Adrenal gland (tissue), 9 donors: ENCODE measurements at regions not wholly inside any gene's neighbourhood (a gene's known extent, or its start where the extent isn't known, plus 50 kb on each side); places are given as distances from the start of the nearest gene placed in this dataset.

Source experiments
- DNase-seq, 7 donors: peaks; one replicate each; pipeline ENCODE4 v3.0.0-alpha.2; 2019 to 2020
- H3K27ac ChIP-seq, 5 donors: fragments of 200-600 bp; sonication (generic) in 4 of 5; 1 replicate in 3 of 5; 2 replicates in 2 of 5; pipeline versions ENCODE4 v1.5.1 to v1.8.0; 2016 to 2020; ENCODE audit warnings: mild to moderate bottlenecking in 1 of 5
- H3K27me3 ChIP-seq: fragments of 200-600 bp; 2 replicates; pipeline ENCODE4 v1.8.0; 2021
- H3K36me3 ChIP-seq, 2 donors: fragments of 200-600 bp; replicated peaks in 1 of 2; 1 replicate in 1 of 2; 2 replicates in 1 of 2; pipeline versions ENCODE4 v1.5.1 to v1.8.0; 2018 to 2022
- H3K4me1 ChIP-seq, 2 donors: fragments of 200-600 bp; replicated peaks in 1 of 2; 1 replicate in 1 of 2; 2 replicates in 1 of 2; pipeline versions ENCODE4 v1.5.1 to v1.8.0; 2018 to 2021
- H3K4me3 ChIP-seq, 4 donors: fragments of 200-600 bp; sonication (generic) in 3 of 4; one replicate each; pipeline ENCODE4 v1.5.1; 2016 to 2018
- H3K9me3 ChIP-seq, 3 donors: fragments of 200-600 bp; sonication (generic) in 1 of 3; replicated peaks in 1 of 3; 1 replicate in 2 of 3; 2 replicates in 1 of 3; pipeline versions ENCODE4 v1.5.1 to v1.8.0; 2016 to 2021
- POLR2A ChIP-seq, 2 donors: fragments of 450-650 bp; IDR thresholded peaks; one replicate each; pipeline ENCODE4 v1.6.1; 2017; ENCODE audit warnings: antibody characterized with exemption in 2 of 2, mild to moderate bottlenecking in 2 of 2, moderate library complexity in 1 of 2
- WGBS, 4 donors: extraction: QIAGEN DNeasy Blood & Tissue Kit in 2 of 4; methylation state at CpG; one replicate each; pipeline versions ENCODE4 v1.1.5 to v1.1.7; 2013 to 2017; 5-methylcytosine and 5-hydroxymethylcytosine counted together
- intact Hi-C, 2 donors: fragments of 100-400 bp; cut with DNase I; formaldehyde crosslinking; loops; one replicate each; pipeline versions ENCODE4 v1.14.1 to v1.15.0; 2022 to 2023
- microRNA-seq, 3 donors: library from miRNA; unstranded; fragments of <30 nt; microRNA quantifications; one replicate each; pipeline ENCODE4, GENCODE V29; 2017 to 2020
- small RNA-seq, 2 donors: library from RNA; depleted of rRNA; stranded (forward); fragments of <200 nt; gene quantifications; one replicate each; pipeline ENCODE3, GENCODE V24; 2016
- TF ChIP-seq, protein P1 (sequence below), 6 experiments: fragments of 450-650 bp in 4 of 6; fragments of 200-600 bp in 2 of 6; sonication (generic) in 1 of 6; IDR thresholded peaks; 1 replicate in 5 of 6; 2 replicates in 1 of 6; pipeline versions ENCODE4 v1.5.1 to v1.8.0; 2016 to 2021; ENCODE audit warnings: antibody characterized with exemption in 6 of 6, mild to moderate bottlenecking in 2 of 6, moderate library complexity in 1 of 6
- donor health status: healthy with polysubstance abuse.
- donor health status: Bipolar disorder and iron deficiency.
- donor health status: DM: yes; HTN: yes; CAD: no.
- donor health status: DM: no; HTN: no; CAD: no.
- donor health status: DM: no; HTN: no; CAD: no.

DNA sequence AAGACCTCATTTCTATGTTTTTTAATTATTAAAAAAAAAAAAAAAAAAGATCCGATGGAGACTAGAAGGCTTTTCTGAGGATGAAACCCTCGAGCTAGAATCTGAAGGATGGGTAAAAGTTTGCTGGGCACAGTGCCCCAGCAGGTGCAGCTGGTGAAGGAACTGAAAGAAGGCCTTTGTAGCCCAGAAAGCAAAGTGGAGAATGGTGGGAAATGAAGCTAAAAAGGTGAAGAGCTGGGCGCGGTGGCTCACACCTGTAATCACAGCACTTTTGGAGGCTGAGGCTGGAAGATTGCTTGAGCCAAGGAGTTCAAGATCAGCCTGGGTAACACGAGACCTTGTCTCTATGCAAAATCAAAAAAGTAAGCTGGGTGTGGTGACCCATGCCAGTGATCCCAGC is 50.3 kb upstream of the SEC14L1 start:
- Histone ChIP-seq H3K4me3 (no peak overlapping the region), H3K27ac (no peak overlapping the region)
- no peak for TF ChIP-seq POLR2A (IDR thresholded peaks at IDR 0.05)
- TF ChIP-seq, protein P1, sequence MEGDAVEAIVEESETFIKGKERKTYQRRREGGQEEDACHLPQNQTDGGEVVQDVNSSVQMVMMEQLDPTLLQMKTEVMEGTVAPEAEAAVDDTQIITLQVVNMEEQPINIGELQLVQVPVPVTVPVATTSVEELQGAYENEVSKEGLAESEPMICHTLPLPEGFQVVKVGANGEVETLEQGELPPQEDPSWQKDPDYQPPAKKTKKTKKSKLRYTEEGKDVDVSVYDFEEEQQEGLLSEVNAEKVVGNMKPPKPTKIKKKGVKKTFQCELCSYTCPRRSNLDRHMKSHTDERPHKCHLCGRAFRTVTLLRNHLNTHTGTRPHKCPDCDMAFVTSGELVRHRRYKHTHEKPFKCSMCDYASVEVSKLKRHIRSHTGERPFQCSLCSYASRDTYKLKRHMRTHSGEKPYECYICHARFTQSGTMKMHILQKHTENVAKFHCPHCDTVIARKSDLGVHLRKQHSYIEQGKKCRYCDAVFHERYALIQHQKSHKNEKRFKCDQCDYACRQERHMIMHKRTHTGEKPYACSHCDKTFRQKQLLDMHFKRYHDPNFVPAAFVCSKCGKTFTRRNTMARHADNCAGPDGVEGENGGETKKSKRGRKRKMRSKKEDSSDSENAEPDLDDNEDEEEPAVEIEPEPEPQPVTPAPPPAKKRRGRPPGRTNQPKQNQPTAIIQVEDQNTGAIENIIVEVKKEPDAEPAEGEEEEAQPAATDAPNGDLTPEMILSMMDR (IDR thresholded peaks at IDR 0.05): no peak

More for the DNA sequence above, 50.3 kb upstream of the SEC14L1 start:
- no peaks in the 10 kb centered on the region for H3K27me3 ChIP-seq
- peaks cover 8 to 25% of the 10 kb centered on the region in 2 donors for H3K4me1 ChIP-seq
- H3K9me3 ChIP-seq: no peaks in the 10 kb centered on the region
- WGBS, 4 donors: 77 to 86% (median 81%) methylated on average over 5 of the region's 5 CpGs
- peaks cover 0 to 56% of the 10 kb centered on the region in 2 donors for H3K36me3 ChIP-seq
- DNase-seq: no peak
- intact Hi-C loops: loop anchor here (5.0 to 10.0 kb wide), 3 partner anchors 54 to 122 kb away; partner anchors contain the start of gene SEC14L1 (in 1 of the 2)

Small RNAs in the stretch of these regions (microRNA-seq; reads per million reads assigned to microRNA genes)
- gene MIR6516: 53.2 to 86.7 (median 53.8) reads per million in 3 donors

Small RNAs in the stretch of these regions (small RNA-seq; reads per million reads assigned to genes)
- 0 reads per million in 2 donors for gene RF00017
- gene SCARNA16: 0 reads per million in 2 donors
